ENCODE measurements at regions not wholly inside any gene's neighbourhood (a gene's known extent, or its start where the extent isn't known, plus 50 kb on each side); places are given as distances from the start of the nearest gene placed in this dataset.
"Not testable (repeated sequence)": the region's sequence is repeated elsewhere in the genome, so short reads cannot be mapped to it uniquely, and the experiment has no call there.

DNA sequence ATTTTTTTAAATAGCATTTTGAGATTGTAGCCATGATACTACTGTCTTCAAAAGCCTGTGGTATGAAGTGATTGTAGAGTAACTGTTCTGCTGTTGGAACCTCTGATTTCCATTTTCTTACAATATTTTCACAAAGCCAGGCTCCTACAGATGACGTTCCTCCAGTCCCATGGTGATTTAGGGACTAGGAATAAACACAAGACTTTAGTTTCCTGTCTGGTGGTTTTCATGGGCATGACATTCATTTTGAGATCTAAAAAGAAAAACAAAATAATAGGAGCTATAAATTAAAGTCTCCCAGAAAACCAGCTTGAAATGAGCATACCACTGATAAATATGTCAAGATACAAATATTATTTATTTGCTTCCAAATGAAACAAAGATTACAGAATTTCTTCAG lies 1223.5 kb upstream of the CELF4 start:
- no peak for DNase-seq (ENCODE audit: low spot score)

DNA sequence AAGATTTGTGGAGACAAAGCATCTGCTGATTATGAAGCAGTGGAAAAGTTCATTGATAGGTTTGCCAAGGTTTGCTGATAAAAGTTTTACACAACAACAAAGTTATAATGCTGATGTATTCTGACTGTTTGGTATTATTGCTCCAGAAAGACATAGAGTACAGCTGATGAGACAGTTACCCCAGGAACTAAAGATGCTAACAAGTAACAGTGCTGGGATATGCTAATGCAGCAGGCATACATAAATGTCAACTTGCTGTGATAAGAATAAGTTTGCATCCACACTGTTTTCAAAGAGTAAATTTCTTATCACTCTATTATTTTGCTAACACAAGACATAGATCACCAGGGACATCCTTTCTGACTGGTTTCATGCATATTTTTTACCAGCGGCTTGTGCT lies 1221.3 kb upstream of the CELF4 start:
- DNase-seq (ENCODE audit: low spot score) = no peak

DNA sequence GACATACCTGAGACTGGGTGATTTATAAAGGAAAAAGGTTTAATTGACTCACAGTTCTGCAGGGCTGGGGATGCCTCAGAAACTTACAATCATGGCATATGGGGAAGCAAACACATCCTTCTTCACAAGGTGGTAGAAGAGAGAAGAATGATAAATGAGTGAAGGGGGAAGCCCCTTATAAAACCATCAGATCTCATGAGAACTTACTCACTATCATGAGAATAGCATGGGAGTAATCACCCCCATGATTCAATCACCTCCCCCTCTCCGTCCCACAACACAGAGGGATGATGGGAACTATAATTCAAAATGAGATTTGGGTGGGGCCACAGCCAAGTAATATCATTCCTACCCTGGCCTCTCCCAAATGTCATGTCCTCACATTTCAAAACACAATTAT lies 1206.0 kb upstream of the CELF4 start:
- DNase-seq (ENCODE audit: low spot score) = not testable (repeated sequence)

DNA sequence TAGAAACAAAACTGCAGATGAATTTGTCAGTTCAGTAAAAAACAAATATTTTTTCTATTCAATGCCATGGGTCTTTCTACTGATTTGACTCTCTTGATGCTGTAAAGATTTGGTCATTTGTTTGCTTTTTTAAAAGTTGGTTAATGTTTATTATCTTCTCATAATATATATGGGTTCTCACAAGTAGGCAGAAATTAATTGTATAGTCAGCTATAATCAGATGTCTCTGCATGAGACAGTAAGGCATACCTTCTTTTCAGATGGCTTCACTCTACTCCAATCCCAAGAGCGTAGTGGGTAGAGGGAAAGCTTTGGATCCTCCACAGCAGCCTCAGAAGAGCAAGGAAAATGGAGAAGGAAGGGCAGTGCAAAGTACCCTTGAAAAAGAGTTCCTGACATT lies 1202.9 kb upstream of the CELF4 start:
- no peak for DNase-seq (ENCODE audit: low spot score)

DNA sequence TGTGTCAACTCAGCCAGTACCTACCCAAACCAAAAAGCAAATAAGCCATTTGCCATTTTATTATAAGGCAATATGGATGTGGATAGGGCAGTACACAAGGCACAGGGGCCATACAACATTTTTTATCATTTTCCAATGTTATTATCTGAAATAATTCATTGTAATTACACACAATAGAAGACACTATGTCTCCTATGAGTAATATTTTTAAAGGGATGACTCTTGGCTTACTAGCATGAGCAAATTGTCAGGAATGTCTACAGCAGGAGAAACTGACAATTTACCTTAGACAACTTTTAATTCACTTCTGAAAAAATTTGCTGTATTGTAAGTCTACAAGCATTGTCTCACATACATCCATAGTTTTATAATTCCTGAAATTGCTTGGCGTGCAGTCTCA lies 1193.9 kb upstream of the CELF4 start:
- DNase-seq (ENCODE audit: low spot score) = no peak

DNA sequence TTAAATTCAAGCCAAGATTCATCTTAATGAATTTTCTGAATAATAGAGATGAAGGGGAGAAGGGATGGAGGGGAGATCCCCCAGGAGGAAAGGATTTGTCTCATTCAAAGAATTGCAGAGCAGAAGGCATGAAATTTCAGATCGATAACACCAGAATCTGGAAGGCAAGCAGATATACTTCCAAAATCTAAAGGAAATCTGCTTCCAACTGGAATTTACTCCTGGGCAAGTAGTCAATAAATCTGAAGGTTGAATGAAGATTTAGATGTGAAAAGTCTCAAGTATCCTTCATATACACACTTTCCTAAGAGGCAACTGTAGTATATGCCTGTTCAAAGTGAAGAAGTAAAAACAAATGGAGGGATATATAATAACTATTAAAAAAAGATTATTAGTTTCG lies 1190.8 kb upstream of the CELF4 start:
- DNase-seq (ENCODE audit: low spot score) = no peak

DNA sequence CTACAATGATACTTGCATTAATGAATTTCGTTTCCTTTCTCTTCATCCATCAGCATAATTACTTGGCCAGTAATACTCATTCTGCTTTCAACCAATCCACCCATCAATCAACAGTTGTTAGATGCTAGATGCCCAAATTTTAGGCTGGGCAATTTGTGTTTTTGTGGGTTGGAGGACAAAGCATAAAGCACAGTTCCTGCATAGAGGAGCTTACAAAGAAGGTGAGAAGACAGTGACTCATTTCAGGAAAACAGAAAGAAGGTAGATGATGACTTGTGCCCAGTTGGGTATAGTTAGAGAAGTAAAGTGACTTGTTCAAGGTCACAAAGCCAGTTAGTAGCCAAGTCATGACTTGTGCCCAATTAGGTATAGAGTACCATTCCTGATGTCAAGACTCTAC lies 1186.8 kb upstream of the CELF4 start:
- no peak for DNase-seq (ENCODE audit: low spot score)

DNA sequence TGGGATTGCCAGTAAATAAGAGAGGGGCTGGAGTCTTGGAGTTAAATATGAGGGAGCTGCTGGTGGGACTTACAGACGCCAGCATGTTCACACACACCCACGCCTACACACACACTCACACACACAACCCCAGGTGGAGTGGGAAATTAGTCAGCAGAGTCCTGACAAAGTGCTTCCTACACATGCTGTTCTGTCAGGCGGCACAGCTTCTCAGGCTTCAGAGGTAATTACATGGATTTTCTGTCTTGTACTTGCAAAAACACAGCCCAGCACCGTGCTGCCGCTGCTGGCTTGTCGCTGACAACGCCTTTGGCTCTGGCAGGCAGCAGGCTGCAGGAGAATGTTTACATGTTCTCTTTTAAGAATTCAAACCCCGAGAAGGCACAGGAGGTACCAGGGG lies 1186.3 kb upstream of the CELF4 start:
- DNase-seq (ENCODE audit: low spot score) = no peak

DNA sequence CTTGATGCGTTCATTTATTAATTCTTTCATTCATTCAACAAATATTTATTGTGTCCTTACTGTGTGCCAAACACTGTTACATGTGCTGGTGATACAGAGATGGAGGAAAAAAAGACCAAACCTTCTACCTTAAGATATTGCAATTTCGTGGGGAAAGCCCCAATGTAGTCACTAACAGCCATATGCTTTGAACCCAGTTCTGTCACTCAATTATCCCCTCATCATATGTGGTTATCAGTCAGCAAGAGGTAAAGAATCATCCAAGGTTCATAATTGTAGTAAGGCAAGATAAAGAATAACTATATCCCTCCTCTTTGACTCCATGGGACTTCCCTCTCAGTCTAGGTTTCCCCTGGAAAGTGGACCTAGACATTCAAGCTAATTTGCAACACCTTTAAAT lies 1185.6 kb upstream of the CELF4 start:
- no peak for DNase-seq (ENCODE audit: low spot score)

DNA sequence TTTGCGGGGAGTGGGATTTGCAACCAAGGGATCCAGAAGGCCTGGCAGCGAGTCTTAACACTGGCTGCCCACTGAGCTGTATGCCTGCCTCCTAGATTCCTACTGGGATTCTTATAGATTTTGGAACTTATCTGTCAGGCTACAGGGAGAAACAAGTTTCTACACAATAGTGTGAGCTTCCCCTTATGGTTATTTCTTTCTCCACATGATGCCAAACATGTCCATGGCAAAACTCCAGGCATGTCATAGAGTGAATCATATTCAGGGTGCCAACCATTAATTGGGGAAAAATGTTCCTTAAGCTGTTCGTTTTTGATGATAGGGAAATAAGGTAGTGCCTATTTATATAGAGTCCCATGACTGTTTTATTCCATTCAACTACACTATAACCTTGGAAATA lies 1185.2 kb upstream of the CELF4 start:
- DNase-seq (ENCODE audit: low spot score) = no peak

DNA sequence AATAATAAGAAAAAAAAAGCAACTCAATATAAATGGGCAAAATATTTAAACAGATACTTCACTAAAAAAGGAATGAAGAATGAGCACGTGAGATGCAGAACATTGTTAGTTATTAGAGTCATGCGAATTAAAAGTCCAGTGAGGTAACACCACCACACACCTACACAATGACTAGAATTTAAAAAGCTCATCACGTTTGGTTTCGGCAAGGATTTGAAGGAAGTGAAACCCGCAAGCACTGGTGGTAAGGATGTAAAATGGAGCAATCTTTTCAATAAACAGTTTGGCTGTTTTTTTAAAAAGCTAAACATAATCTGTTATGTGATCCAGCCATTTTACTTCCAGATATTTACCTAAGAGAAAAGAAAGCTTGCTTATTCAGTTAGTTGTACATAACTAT lies 1181.6 kb upstream of the CELF4 start:
- DNase-seq (ENCODE audit: low spot score) = no peak

DNA sequence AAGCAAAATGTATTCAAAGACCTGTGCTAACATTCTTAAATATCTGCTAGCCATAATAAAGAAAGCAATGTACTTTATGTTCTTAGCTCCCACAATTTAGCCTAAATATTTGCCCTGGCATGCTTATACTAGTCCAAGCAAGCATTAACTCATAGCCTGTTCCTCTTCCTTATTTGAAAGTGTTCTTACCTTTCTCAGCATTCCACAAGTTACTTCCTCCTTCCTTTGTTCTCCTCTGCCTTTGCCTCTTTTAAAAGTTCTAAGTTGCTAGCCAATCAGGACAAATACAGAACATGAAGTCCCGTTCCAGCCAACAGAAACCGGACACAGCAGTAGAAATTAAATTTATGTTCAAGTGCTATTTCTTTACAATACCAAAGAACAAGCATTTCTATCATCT lies 1154.6 kb upstream of the CELF4 start:
- DNase-seq (ENCODE audit: low spot score) = not testable (repeated sequence)

DNA sequence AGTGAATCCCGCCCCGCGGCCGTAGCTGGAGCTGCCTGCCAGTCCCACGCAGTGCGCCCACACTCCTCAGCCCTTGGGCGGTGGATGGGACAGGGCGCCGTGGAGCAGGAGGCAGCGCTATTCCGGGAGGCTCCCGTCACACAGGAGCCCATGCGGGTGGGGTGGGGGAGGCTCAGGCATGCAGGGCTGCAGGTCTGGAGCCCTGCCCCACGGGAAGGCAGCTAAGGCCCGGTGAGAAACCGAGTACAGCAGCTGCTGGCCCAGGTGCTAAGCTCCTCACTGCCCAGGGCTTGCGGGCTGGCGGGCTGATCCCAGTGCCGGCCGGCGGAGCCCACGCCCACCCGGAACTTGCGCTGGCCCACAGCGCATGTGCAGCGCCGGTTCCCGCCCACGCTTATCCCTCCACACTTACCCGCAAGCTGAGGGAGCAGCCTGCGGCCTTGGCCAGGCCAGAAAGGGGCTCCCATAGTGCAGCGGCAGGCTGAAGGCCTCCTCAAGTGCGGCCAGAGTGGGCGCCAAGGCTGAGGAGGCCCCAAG lies 1152.8 kb upstream of the CELF4 start:
- DNase-seq (ENCODE audit: low spot score) = no peak

DNA sequence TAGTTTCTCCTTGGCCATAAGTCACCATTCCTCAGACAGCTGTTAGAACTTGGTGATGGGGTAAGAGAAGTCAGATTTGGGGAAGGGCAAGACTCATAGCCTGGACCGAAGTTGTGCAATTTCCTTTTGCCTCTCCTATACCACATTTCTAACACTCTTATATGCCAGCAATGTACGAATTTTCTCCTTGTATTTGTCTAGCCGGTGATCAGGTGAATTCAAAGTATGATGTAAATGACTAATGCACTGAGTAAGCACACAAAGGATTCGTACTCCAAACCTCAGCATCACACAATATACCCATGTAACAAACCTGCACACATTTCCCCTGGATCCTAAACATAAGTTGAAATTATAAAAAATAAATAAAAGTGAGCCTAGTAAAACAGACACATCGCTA lies 1143.5 kb upstream of the CELF4 start:
- no peak for DNase-seq (ENCODE audit: low spot score)

DNA sequence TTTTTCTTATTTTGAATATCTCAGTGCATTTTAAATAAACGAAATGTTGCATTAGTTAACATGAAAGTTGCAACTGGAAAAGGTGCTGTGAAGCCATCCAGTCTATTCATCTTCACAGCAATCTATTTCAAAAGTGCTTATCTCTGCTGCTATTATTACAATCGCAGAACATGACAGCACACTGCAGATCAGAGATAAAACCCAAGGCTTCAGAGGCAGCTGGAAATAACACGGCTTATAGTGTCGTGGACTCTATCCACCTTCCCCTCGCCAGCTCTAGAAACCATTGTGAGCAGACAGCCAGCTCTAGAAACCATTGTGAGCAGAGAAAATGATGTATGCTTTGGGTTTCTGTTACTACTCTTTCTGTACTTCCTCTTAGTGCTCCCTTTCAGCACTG lies 1140.8 kb upstream of the CELF4 start:
- DNase-seq (ENCODE audit: low spot score) = no peak

DNA sequence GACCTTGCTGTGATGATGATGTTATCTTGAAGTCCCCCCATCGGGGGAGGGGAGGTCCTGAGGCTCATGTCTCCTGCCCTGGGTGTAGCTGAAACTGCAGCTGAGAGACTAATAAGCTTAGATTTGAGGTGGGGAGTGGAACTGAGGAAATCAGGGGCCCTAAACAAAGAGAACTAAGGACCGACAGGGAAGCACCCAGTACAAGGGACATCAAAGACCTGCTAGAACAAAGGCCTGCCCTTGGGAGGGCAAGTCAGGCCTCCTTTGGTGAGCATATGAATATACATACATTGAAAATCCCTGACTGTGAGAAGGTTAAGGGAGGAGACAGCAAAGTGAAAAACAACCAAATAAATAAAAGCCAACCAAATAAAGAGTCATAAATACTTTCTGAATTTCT lies 1132.5 kb upstream of the CELF4 start:
- DNase-seq (ENCODE audit: low spot score) = no peak

DNA sequence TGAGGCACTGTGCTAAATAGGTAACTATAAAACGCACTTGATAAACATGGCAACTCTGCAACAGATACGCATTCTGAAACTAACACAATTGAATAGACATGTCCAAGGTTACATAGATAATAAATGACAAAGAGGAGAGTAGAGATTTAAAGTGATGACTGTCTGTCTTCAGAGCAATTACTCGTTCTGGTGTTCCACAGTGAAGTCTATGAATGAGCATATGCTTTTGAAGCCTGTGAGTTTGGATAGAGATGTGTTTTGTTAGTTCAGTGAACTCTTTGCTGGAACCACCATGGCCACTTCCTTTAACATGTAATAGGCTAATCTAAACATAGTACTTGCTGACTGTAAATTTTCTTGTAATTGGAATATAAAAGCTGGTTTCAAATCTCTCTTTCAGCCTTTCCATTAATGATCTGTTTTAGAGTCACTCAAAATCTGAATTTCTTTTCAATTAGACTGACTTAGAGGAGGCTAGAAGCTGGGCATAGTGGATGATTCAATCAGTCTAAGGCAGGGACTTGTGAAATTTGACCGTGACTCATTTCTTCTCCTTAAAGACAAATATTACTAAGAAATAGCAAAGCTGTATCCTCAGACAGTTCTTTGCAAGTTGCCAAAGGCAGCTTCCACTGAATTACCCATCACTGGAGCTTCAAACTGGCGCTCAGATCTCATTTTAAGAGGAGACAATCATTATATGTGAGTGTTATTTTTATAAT lies 1130.1 kb upstream of the CELF4 start:
- DNase-seq (ENCODE audit: low spot score) = no peak

DNA sequence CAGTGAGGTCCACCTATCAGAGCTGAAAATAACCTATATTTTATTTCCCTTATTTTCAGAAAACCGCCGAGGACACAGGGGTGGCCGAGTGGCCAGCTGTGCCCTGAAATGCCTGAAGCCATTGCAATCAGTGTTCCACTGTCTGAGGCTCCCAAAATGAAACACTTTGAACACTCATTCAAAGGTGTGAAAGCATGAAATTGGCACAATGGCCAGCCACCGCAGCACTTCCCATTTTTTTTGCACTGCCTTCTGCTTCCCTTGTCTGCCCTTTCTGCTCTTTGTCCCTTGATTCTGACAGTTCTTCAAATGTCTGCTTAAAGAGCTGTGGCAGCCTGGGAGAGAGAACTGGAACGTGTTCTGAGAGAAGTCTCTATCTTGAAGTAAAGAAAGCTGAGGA lies 1127.5 kb upstream of the CELF4 start:
- no peak for DNase-seq (ENCODE audit: low spot score)

DNA sequence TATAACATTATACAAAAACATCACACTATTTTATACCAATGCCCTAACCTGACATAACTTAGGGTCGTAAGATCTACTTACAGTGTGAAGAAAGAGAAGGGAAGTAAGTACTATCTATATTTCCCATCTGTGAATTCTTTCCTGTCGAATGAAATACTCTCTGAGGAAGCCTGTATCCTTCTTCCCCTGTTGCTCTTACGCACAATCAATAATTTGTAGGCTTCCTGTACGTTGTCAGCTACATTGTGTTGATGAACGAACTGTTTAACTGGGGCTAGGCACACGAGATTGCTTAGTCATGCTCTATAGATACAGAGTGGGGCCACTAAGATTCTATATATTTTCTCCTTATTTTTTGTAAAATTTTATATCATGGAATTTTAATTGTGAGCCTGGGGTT lies 1125.0 kb upstream of the CELF4 start:
- no peak for DNase-seq (ENCODE audit: low spot score)

DNA sequence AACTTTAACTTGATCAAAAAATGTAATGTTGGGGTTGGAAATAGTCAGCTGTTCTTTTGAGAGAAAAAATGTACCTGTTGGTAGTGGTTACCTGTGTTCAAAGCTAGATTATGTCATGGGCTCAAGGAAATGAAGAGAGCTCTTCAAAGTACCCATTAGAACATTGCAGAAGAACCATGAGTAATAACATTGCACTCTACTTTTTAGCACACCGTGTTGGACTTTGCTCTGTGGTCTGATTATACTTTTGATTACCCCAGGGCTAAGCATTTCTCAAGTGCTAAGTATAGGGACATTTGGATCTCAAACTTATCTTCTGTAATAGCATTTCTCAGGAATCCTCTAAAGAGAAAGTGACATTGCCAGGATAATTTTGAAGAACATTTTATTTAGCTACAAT lies 1122.8 kb upstream of the CELF4 start:
- DNase-seq (ENCODE audit: low spot score) = peak; percentile 2

DNA sequence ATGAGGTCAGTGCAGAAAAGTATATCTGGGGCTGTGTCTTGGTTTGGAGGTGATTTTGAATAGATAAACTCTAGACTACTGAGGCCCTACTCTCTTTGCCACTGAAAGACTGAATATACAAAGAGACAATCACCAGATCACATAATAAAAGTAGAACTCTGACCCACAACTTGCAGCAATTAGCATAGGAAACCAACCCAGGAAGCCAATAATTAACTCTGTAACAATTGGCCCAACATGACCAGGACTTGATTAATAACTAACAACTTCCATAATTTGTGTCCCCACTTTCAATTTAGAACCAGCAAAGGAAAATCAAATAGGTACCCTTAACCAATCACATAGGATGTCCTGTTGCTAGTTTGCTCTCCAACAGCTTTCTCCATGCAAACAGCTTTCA lies 1104.9 kb upstream of the CELF4 start:
- no peak for DNase-seq (ENCODE audit: low spot score)

DNA sequence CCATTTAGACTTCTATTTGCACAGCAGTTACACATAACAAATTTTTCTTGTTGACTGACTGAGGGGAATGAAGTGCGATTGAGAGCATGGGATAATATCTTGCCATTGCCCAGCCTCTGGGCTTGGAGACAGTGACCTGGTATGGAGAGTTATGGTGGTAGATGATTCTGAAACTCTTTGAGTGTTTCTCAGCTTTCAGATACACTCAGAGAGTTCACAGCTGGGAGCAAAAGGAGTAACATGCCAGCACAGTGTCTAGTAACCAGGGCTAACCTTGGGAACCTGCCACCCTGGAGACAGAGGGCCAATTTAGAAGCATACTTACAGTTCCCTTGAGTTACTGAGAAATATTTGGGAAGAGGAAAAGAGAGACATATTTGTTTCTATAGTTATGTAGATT lies 1099.3 kb upstream of the CELF4 start:
- DNase-seq (ENCODE audit: low spot score) = no peak

DNA sequence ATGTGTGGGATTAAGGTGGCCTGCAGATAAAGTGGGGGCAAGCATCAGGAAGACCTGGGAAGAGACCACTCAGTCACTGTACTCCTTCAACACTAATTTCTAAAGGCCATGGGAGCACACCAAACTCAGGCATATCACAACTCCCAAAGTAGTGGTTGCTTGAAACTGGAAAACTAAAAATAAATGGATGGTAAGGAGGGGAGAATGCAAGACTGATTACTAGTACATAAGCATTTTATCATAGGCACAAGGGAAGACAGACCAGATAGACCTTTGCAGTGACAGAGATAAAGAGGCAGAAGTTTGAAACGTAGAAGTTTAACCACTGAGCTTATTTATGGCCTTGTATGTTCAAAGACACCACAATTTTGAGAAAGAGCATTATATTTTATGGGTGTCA lies 1098.1 kb upstream of the CELF4 start:
- DNase-seq (ENCODE audit: low spot score) = no peak

DNA sequence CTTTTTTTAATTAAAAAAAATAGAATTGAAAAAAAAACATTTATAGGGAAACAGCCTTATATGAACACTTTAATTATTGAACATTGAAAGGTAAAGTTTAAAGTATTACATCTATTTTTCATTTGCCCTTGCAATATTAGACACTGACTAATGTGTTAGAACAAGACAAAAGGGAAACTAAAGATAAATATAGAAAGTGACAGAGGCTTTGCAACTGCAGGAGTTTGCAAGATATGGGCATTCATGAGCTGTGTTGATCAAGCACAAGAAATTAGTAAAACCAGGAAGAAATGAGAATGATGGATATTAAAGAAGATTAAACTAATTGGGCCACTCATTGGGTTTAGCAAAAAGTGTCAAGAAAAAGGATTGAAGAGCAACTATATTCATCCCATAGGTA lies 1097.7 kb upstream of the CELF4 start:
- DNase-seq (ENCODE audit: low spot score) = no peak

DNA sequence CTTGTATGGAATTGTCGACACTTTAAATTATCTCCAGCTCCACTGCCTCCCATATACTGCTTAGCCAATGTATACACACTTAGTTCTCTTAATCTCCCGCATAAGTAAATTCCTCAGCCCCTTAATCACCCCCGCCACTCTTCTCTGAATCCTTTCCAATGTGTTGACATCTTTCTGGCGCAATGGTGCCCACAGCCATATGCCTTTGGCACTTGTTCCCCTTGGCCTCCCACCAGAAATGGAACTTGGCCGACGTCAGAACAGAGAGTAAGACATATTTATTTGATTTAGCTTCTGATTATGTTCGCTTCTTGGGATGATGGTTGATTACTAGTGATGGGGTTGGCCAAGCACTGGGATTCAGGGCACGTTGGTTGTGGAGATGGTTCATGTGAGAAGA lies 1089.3 kb upstream of the CELF4 start:
- no peak for DNase-seq (ENCODE audit: low spot score)
